Mucosa of rectum (tissue), 2 donors: ENCODE measurements at regions not wholly inside any gene's neighbourhood (a gene's known extent, or its start where the extent isn't known, plus 50 kb on each side); places are given as distances from the start of the nearest gene placed in this dataset.

Experiments
- H3K27ac ChIP-seq, 2 donors: one replicate each; pipeline ENCODE4 v1.7.0; 2013; ENCODE audit warnings: inconsistent platforms in 2 of 2, low read depth in 2 of 2, low read length in 2 of 2
- H3K27me3 ChIP-seq, 2 donors: one replicate each; pipeline ENCODE4 v1.7.0; 2013; ENCODE audit warnings: low read length in 2 of 2; ENCODE audit not compliant: control insufficient read depth in 2 of 2, insufficient read depth in 2 of 2
- H3K36me3 ChIP-seq, 2 donors: one replicate each; pipeline ENCODE4 v1.7.0; 2013; ENCODE audit warnings: low read length in 2 of 2; ENCODE audit not compliant: control insufficient read depth in 2 of 2, insufficient read depth in 2 of 2
- H3K4me1 ChIP-seq, 2 donors: one replicate each; pipeline ENCODE4 v1.7.0; 2013; ENCODE audit warnings: low read length in 2 of 2, mild to moderate bottlenecking in 1 of 2; ENCODE audit not compliant: control insufficient read depth in 2 of 2, insufficient read depth in 2 of 2
- H3K4me3 ChIP-seq, 2 donors: one replicate each; pipeline ENCODE4 v1.7.0; 2013; ENCODE audit warnings: low read length in 2 of 2
- H3K9ac ChIP-seq, 2 donors: one replicate each; pipeline ENCODE4 v1.7.0; 2013; ENCODE audit warnings: low read length in 2 of 2, low read depth in 1 of 2, mild to moderate bottlenecking in 1 of 2
- H3K9me3 ChIP-seq, 2 donors: one replicate each; pipeline ENCODE4 v1.7.0; 2013; ENCODE audit warnings: low read length in 2 of 2; ENCODE audit not compliant: control insufficient read depth in 2 of 2
- donor health status: healthy.
- donor health status: Normal muscosa, but diverticular disease.

DNA sequence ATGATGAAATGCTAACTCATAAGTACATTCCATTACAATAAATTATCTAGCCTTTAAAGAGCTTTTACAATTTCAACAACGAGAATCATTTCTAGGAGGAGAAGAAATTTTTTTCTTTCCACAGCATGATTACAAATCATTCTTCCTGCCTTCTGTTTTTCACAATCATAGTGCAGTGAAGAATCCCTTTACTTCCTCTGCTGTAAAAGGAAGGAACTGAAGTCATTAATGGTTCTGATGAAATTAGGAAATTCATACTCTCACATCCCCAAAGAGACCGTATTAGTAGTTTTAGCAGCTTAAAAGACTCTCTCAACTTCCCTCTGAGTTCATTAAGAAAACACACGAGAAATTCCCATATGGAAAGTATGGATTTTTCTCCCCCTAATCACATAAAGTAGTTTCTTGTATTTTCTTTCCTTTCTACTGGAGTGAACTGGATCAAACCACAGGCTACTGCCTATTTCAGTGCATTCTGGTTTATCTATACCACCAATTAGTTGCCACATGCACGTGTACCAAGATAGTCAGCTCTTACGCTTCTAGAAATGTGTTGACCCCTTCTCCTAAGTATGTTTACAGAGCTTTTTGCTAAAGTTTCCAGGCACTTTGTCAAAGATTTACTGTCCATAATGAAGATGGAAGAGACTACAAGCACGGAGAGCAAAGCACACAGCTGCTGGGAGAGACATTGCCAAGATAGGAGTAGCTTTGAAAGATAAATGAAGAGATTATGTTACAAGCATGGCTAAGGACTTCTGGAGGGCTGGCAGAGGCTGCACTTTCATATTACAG lies 58.9 kb upstream of the KITLG start:
- Histone ChIP-seq H3K27ac (peak overlapping the region in 1 of 2 donors; percentile 25), H3K4me1 (no peaks in the 10 kb centered on the region), H3K27me3 (no peaks in the 10 kb centered on the region), H3K9ac (no peak overlapping the region), H3K36me3 (no peaks in the 10 kb centered on the region), H3K9me3 (no peaks in the 10 kb centered on the region), H3K4me3 (no peak overlapping the region)

DNA sequence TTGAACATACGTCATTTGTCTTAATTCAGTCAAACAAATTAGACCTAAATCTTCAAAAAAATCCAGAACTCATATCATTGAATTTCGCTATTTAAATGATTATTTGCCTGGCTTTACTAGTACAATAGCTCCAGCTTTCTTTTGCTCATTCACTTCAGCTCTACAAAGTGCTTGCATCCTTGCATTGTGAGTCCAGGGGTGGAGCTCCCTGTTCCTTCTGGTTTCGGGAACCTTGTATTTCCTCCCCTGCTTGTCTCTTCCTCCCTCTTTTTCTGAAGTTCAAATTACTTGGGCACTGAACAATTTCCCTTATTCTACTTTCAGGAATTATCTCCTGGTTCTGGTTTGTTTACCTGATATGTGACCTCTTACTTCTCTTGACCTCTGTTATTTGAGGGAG lies 58.1 kb upstream of the KITLG start:
- H3K4me3 ChIP-seq, result no peak overlapping the region
- no peaks in the 10 kb centered on the region for H3K9me3 ChIP-seq
- no peaks in the 10 kb centered on the region for H3K36me3 ChIP-seq
- no peak overlapping the region for H3K27ac ChIP-seq
- no peaks in the 10 kb centered on the region for H3K4me1 ChIP-seq
- H3K9ac ChIP-seq, result no peak overlapping the region
- no peaks in the 10 kb centered on the region for H3K27me3 ChIP-seq

DNA sequence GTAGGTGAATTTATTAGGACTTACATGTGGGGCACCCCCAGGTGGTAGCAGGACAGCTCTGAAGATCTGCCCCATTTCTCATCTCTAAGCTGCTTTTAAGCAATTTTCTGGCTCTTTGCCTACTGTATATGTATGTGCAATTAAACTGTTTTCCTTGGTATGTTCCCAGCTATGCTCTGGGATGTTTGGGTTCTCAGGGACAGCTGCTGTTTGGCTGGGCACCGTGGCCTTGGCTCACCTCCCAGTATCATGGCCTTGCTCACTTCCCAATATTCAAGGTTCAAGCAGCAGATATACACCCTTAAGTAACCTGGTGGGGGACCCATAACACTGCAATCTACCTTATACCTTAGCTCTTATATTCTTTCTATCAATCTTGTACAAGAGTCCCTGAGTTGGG lies 53.7 kb upstream of the KITLG start:
- Histone ChIP-seq H3K4me1 (no peaks in the 10 kb centered on the region), H3K36me3 (no peaks in the 10 kb centered on the region), H3K27me3 (no peaks in the 10 kb centered on the region), H3K27ac (no peak overlapping the region), H3K9ac (no peak overlapping the region), H3K4me3 (no peak overlapping the region), H3K9me3 (no peaks in the 10 kb centered on the region)

DNA sequence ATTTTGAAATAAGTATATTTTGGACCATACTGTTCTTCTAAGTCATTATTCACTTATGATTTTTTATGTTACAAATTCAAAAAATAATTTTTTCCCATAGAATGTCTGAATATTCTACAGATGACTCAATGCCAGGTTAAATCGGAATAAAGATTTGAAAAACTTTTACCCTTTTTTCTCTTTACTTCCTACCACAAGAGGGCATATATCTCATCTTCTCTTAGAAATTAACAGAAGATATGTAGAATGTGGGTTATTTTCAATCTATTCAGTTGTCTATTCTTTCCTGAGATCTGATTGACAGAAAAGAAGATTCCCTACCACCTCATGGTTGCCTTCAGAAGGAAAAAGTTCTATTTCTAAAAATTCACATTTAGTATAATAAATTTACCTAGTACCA lies 53.0 kb upstream of the KITLG start:
- Histone ChIP-seq H3K4me3 (no peak overlapping the region), H3K9ac (no peak overlapping the region), H3K9me3 (no peaks in the 10 kb centered on the region), H3K27me3 (no peaks in the 10 kb centered on the region), H3K36me3 (no peaks in the 10 kb centered on the region), H3K27ac (no peak overlapping the region), H3K4me1 (no peaks in the 10 kb centered on the region)

DNA sequence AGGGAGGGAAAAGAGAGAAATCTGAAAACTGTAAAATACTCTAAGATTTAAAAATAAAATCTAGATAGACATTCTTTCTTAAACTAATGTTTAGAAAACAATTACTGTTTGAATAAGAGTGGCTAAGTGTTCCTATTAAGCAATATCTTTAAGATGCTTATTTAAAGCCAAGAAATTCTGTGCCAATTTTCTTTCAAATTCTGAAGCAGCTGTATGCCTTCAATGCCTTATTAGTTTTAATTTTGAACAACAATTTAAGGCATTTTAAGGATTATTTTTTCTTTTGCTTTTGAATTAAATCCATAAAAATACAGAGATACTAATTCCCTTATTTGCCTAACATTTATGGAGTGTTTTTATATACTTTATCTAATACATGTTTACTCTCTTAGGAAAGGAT lies 50.3 kb upstream of the KITLG start:
- Histone ChIP-seq H3K36me3 (no peaks in the 10 kb centered on the region), H3K4me3 (no peak overlapping the region), H3K9ac (no peak overlapping the region), H3K4me1 (no peaks in the 10 kb centered on the region), H3K27me3 (no peaks in the 10 kb centered on the region), H3K9me3 (no peaks in the 10 kb centered on the region), H3K27ac (no peak overlapping the region)
